Adrenal gland (tissue), 5 donors: ENCODE measurements at regions not wholly inside any gene's neighbourhood (a gene's known extent, or its start where the extent isn't known, plus 50 kb on each side); places are given as distances from the start of the nearest gene placed in this dataset.

Experiments used
- CTCF ChIP-seq, 6 experiments: fragments of 450-650 bp in 4 of 6; fragments of 200-600 bp in 2 of 6; sonication (generic) in 1 of 6; IDR thresholded peaks; 1 replicate in 5 of 6; 2 replicates in 1 of 6; pipeline versions ENCODE4 v1.5.1 to v1.8.0; 2016 to 2021; ENCODE audit warnings: antibody characterized with exemption in 6 of 6, mild to moderate bottlenecking in 2 of 6, moderate library complexity in 1 of 6
- POLR2A ChIP-seq, 2 donors: fragments of 450-650 bp; IDR thresholded peaks; one replicate each; pipeline ENCODE4 v1.6.1; 2017; ENCODE audit warnings: antibody characterized with exemption in 2 of 2, mild to moderate bottlenecking in 2 of 2, moderate library complexity in 1 of 2
- donor health status: DM: no; HTN: no; CAD: no.

- TF ChIP-seq CTCF (IDR thresholded peaks at IDR 0.05) = no peak
- TF ChIP-seq POLR2A (IDR thresholded peaks at IDR 0.05) = no peak
Measured at GRCh38 chr18:67776929-67777328, 260.4 kb upstream of the DSEL start.
